Adrenal gland (tissue), 5 donors: ENCODE measurements at regions not wholly inside any gene's neighbourhood (a gene's known extent, or its start where the extent isn't known, plus 50 kb on each side); places are given as distances from the start of the nearest gene placed in this dataset.

Experiments
- POLR2A ChIP-seq, 2 donors: fragments of 450-650 bp; IDR thresholded peaks; one replicate each; pipeline ENCODE4 v1.6.1; 2017; ENCODE audit warnings: antibody characterized with exemption in 2 of 2, mild to moderate bottlenecking in 2 of 2, moderate library complexity in 1 of 2
- TF ChIP-seq, protein P1 (sequence below), 6 experiments: fragments of 450-650 bp in 4 of 6; fragments of 200-600 bp in 2 of 6; sonication (generic) in 1 of 6; IDR thresholded peaks; 1 replicate in 5 of 6; 2 replicates in 1 of 6; pipeline versions ENCODE4 v1.5.1 to v1.8.0; 2016 to 2021; ENCODE audit warnings: antibody characterized with exemption in 6 of 6, mild to moderate bottlenecking in 2 of 6, moderate library complexity in 1 of 6
- donor health status: DM: no; HTN: no; CAD: no.

DNA sequence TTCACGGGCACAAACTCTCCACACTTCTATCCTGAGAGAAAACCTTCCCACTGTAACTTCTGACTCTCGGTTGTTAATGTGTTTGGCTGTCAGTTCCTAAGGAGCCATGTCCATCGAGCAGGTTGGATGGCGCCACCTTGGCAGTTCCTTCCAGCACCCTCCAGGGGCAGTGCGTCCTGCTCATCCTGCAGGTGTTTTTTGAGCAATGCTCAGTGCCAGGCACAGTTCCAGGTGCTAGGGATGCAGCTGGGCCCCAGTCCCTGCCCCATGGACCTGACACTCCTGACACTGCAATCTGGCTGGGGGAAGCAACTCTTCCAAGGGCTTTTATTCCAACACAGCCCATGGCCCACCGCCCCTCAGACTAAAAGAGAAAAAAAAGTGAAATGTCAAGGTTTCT lies 376.4 kb downstream of the PREX1 start:
- TF ChIP-seq, protein P1, sequence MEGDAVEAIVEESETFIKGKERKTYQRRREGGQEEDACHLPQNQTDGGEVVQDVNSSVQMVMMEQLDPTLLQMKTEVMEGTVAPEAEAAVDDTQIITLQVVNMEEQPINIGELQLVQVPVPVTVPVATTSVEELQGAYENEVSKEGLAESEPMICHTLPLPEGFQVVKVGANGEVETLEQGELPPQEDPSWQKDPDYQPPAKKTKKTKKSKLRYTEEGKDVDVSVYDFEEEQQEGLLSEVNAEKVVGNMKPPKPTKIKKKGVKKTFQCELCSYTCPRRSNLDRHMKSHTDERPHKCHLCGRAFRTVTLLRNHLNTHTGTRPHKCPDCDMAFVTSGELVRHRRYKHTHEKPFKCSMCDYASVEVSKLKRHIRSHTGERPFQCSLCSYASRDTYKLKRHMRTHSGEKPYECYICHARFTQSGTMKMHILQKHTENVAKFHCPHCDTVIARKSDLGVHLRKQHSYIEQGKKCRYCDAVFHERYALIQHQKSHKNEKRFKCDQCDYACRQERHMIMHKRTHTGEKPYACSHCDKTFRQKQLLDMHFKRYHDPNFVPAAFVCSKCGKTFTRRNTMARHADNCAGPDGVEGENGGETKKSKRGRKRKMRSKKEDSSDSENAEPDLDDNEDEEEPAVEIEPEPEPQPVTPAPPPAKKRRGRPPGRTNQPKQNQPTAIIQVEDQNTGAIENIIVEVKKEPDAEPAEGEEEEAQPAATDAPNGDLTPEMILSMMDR (IDR thresholded peaks at IDR 0.05) = no peak
- TF ChIP-seq POLR2A (IDR thresholded peaks at IDR 0.05) = no peak
